H1 (cell line): ENCODE measurements at regions not wholly inside any gene's neighbourhood (a gene's known extent, or its start where the extent isn't known, plus 50 kb on each side); places are given as distances from the start of the nearest gene placed in this dataset.

Source experiments
- ATF2 ChIP-seq: IDR thresholded peaks from 2 replicates; pipeline ENCODE4 v1.6.1; 2012; ENCODE audit warnings: low read length, inconsistent platforms
- ATF3 ChIP-seq: IDR thresholded peaks from 2 replicates; pipeline ENCODE4 v1.6.1; 2011; ENCODE audit warnings: low read depth, mild to moderate bottlenecking, low read length; ENCODE audit not compliant: insufficient read depth
- BACH1 ChIP-seq: IDR thresholded peaks from 2 replicates; pipeline ENCODE4 v1.6.1; 2012; ENCODE audit warnings: low read length, improper control_type of control experiment
- E2F6 ChIP-seq: IDR thresholded peaks from 2 replicates; pipeline ENCODE4 v1.6.1; 2012; ENCODE audit warnings: inconsistent platforms
- EGR1 ChIP-seq: IDR thresholded peaks from 2 replicates; pipeline ENCODE4 v1.6.1; 2011; ENCODE audit warnings: low read depth, low read length, borderline replicate concordance
- FOSL1 ChIP-seq: IDR thresholded peaks from 2 replicates; pipeline ENCODE4 v1.6.1; 2011; ENCODE audit warnings: mild to moderate bottlenecking, low read depth, low read length, moderate library complexity; ENCODE audit not compliant: insufficient read depth
- JUN ChIP-seq: IDR thresholded peaks from 2 replicates; pipeline ENCODE4 v1.6.1; 2011; ENCODE audit warnings: low read depth, mild to moderate bottlenecking, improper control_type of control experiment, low read length
- JUND ChIP-seq: IDR thresholded peaks from 2 replicates; pipeline ENCODE4 v1.6.1; 2011; ENCODE audit warnings: mild to moderate bottlenecking, improper control_type of control experiment, low read length
- KDM1A ChIP-seq: fragments of 200-600, 300-600 bp; sonication (generic); IDR thresholded peaks from 2 replicates; pipeline ENCODE4 v1.7.1; 2016; ENCODE audit warnings: mild to moderate bottlenecking, low read length, borderline replicate concordance
- KDM4A ChIP-seq: IDR thresholded peaks from one replicate; pipeline ENCODE4 v1.7.1; 2012; ENCODE audit warnings: low read depth, mild to moderate bottlenecking, moderate library complexity, low read length, inconsistent platforms; ENCODE audit not compliant: severe bottlenecking
- NANOG ChIP-seq: IDR thresholded peaks from 2 replicates; pipeline ENCODE4 v1.6.1; 2011; ENCODE audit warnings: low read length, low read depth, mild to moderate bottlenecking, inconsistent platforms; ENCODE audit not compliant: insufficient read depth, poor library complexity, severe bottlenecking
- RFX5 ChIP-seq: IDR thresholded peaks from 2 replicates; pipeline ENCODE4 v1.6.1; 2011; ENCODE audit warnings: low read depth, low read length, improper control_type of control experiment, borderline replicate concordance
- SIN3A ChIP-seq, 2 experiments: IDR thresholded peaks in 1 of 2; conservative IDR thresholded peaks in 1 of 2; 2 replicates each; pipeline ENCODE4 v1.6.1; 2011 to 2012; ENCODE audit warnings: low read length in 2 of 2, improper control_type of control experiment in 1 of 2, low read depth in 1 of 2, mild to moderate bottlenecking in 1 of 2
- SIX5 ChIP-seq: IDR thresholded peaks from 2 replicates; pipeline ENCODE4 v1.6.1; 2011; ENCODE audit warnings: mild to moderate bottlenecking, low read depth, low read length
- SP1 ChIP-seq: IDR thresholded peaks from 2 replicates; pipeline ENCODE4 v1.6.1; 2011; ENCODE audit warnings: low read depth, low read length
- SP2 ChIP-seq: IDR thresholded peaks from 2 replicates; pipeline ENCODE4 v1.6.1; 2012; ENCODE audit warnings: mild to moderate bottlenecking, low read length, inconsistent platforms
- SP4 ChIP-seq: IDR thresholded peaks from 2 replicates; pipeline ENCODE4 v1.6.1; 2012; ENCODE audit warnings: low read length, inconsistent platforms
- TBP ChIP-seq: IDR thresholded peaks from 2 replicates; pipeline ENCODE4 v1.6.1; 2011; ENCODE audit warnings: low read depth, low read length, improper control_type of control experiment
- TF ChIP-seq, protein P1 (sequence below), 3 experiments: IDR thresholded peaks; 1 replicate in 2 of 3; 2 replicates in 1 of 3; pipeline versions ENCODE4 v1.5.1 to v1.6.1; 2011; ENCODE audit warnings: low read length in 3 of 3, mild to moderate bottlenecking in 3 of 3, inconsistent platforms in 2 of 3, low read depth in 1 of 3, moderate library complexity in 1 of 3; ENCODE audit not compliant: insufficient read depth in 1 of 3; ENCODE audit errors: control extremely low read depth in 1 of 3

- TF ChIP-seq, protein P1, sequence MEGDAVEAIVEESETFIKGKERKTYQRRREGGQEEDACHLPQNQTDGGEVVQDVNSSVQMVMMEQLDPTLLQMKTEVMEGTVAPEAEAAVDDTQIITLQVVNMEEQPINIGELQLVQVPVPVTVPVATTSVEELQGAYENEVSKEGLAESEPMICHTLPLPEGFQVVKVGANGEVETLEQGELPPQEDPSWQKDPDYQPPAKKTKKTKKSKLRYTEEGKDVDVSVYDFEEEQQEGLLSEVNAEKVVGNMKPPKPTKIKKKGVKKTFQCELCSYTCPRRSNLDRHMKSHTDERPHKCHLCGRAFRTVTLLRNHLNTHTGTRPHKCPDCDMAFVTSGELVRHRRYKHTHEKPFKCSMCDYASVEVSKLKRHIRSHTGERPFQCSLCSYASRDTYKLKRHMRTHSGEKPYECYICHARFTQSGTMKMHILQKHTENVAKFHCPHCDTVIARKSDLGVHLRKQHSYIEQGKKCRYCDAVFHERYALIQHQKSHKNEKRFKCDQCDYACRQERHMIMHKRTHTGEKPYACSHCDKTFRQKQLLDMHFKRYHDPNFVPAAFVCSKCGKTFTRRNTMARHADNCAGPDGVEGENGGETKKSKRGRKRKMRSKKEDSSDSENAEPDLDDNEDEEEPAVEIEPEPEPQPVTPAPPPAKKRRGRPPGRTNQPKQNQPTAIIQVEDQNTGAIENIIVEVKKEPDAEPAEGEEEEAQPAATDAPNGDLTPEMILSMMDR (IDR thresholded peaks at IDR 0.05; ENCODE audit: control extremely low read depth in 1 of 3, insufficient read depth in 1 of 3, low read depth in 1 of 3, low read length in 3 of 3) = no peak
- TF ChIP-seq BACH1 (no peak), TBP (no peak), KDM1A (no peak), ATF3 (no peak), FOSL1 (no peak), RFX5 (no peak), SP1 (no peak), NANOG (no peak), JUN (no peak), ATF2 (no peak), E2F6 (no peak), JUND (no peak), SP4 (no peak), EGR1 (no peak), SIX5 (no peak), SP2 (no peak), SIN3A (conservative IDR thresholded peaks at IDR 0.05 in 1 of 2, IDR thresholded peaks at IDR 0.05 in 1 of 2; ENCODE audit: low read depth in 1 of 2, low read length in 2 of 2) (no peak), KDM4A (no peak)
Observed at GRCh38 chr20:24862186-24862585, 86.9 kb upstream of the CST7 start (continued).
